Neural progenitor cell (in vitro differentiated cells): ENCODE measurements at regions not wholly inside any gene's neighbourhood (a gene's known extent, or its start where the extent isn't known, plus 50 kb on each side); places are given as distances from the start of the nearest gene placed in this dataset.

ENCODE experiments used
- DNase-seq: peaks from one replicate; pipeline ENCODE4 v3.0.0-alpha.2; 2016; ENCODE audit warnings: low spot score
- H2AFZ ChIP-seq: fragments of 200-600 bp; sonication (generic); replicated peaks from 2 replicates; pipeline ENCODE4 v1.6.1; 2016; ENCODE audit warnings: antibody characterized with exemption
- H3F3A ChIP-seq: fragments of 200-600 bp; sonication (generic); 2 replicates; pipeline ENCODE4 v1.6.1; 2016; ENCODE audit warnings: antibody characterized with exemption, low read depth
- H3K27ac ChIP-seq: fragments of 200-600 bp; sonication (generic); 2 replicates; pipeline ENCODE4 v1.5.1; 2016; ENCODE audit warnings: mild to moderate bottlenecking
- H3K27me3 ChIP-seq: fragments of 200-600 bp; sonication (generic); 2 replicates; pipeline ENCODE4 v1.6.1; 2016; ENCODE audit warnings: mild to moderate bottlenecking, moderate library complexity
- H3K36me3 ChIP-seq: fragments of 200-600 bp; sonication (generic); 2 replicates; pipeline ENCODE4 v1.5.1; 2016
- H3K4me1 ChIP-seq: fragments of 200-600 bp; sonication (generic); 2 replicates; pipeline ENCODE4 v1.6.1; 2016; ENCODE audit warnings: mixed run types
- H3K4me2 ChIP-seq: fragments of 200-600 bp; sonication (generic); 2 replicates; pipeline ENCODE4 v1.6.1; 2016
- H3K4me3 ChIP-seq: fragments of 200-600 bp; sonication (generic); 2 replicates; pipeline ENCODE4 v1.5.1; 2016
- H3K79me2 ChIP-seq: fragments of 200-600 bp; sonication (generic); 2 replicates; pipeline ENCODE4 v1.6.1; 2016; ENCODE audit warnings: low read depth
- H3K9ac ChIP-seq: fragments of 200-600 bp; sonication (generic); 2 replicates; pipeline ENCODE4 v1.6.1; 2016
- H3K9me3 ChIP-seq: fragments of 200-600 bp; sonication (generic); 2 replicates; pipeline ENCODE4 v1.5.1; 2016; ENCODE audit warnings: low read depth
- H4K20me1 ChIP-seq: fragments of 200-600 bp; sonication (generic); 2 replicates; pipeline ENCODE4 v1.6.1; 2016; ENCODE audit warnings: low read depth
- H3K27ac Mint-ChIP-seq: 3 replicates; pipeline ENCODE4 v1.8.0; 2021; ENCODE audit warnings: mixed read lengths
- H3K27me3 Mint-ChIP-seq: 2 replicates; pipeline ENCODE4 v1.8.0; 2022; ENCODE audit warnings: low read depth, mild to moderate bottlenecking, inconsistent platforms, moderate library complexity, mixed read lengths; ENCODE audit not compliant: insufficient read depth
- H3K36me3 Mint-ChIP-seq: 3 replicates; pipeline ENCODE4 v1.8.0; 2021; ENCODE audit warnings: mixed read lengths
- H3K4me1 Mint-ChIP-seq: 3 replicates; pipeline ENCODE4 v1.8.0; 2021; ENCODE audit warnings: mixed read lengths
- H3K4me3 Mint-ChIP-seq: 3 replicates; pipeline ENCODE4 v1.8.0; 2021; ENCODE audit warnings: mild to moderate bottlenecking, moderate library complexity, mixed read lengths
- H3K9me3 Mint-ChIP-seq: 3 replicates; pipeline ENCODE4 v1.8.0; 2020; ENCODE audit warnings: mixed read lengths
- EZH2 ChIP-seq: fragments of 200-600 bp; sonication (generic); IDR thresholded peaks from 2 replicates; pipeline ENCODE4 v1.6.1; 2017; ENCODE audit warnings: antibody characterized with exemption, mild to moderate bottlenecking, moderate library complexity
- EZH2phosphoT487 ChIP-seq: fragments of 200-600 bp; sonication (generic); IDR thresholded peaks from 2 replicates; pipeline ENCODE4 v1.6.1; 2017; ENCODE audit warnings: antibody characterized with exemption
- TF ChIP-seq, protein P1 (sequence below): fragments of 200-600 bp; sonication (generic); IDR thresholded peaks from 2 replicates; pipeline ENCODE4 v1.5.1; 2017; ENCODE audit warnings: antibody characterized with exemption, mild to moderate bottlenecking

DNA sequence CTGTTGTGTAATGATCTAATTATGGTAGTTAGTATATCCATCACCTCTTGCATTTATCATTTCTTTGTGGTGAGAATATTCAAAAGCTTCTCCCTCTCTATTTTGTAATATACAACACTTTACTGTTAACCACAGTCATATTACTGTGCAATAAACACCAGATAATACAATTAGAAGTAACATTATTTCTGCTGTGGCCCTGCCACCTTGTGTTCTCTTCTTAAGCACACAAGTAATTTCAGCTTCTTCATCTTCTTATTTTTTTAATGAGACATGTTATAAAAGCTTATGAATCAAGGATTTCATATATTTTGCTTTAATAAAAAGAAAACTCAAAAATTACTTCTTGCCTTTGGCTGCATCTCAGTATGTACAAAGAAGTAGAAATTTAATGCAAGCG lies 675.2 kb upstream of the INTU start:
- no peaks in the 10 kb centered on the region for H3K36me3 ChIP-seq
- no peaks in the 10 kb centered on the region for H3K9me3 ChIP-seq
- H3K4me1 ChIP-seq = peaks cover 5% of the 10 kb centered on the region
- Mint-ChIP-seq H3K27ac (no peak overlapping the region), H3K36me3 (no peaks in the 10 kb centered on the region), H3K4me3 (no peak overlapping the region), H3K9me3 (no peaks in the 10 kb centered on the region), H3K27me3 (no peaks in the 10 kb centered on the region), H3K4me1 (no peaks in the 10 kb centered on the region)
- no peak overlapping the region for H3K4me3 ChIP-seq
- H3K27me3 ChIP-seq = no peaks in the 10 kb centered on the region
- peak overlapping the region; percentile 61 for H2AFZ ChIP-seq
- no peak overlapping the region for H3K9ac ChIP-seq
- H3K79me2 ChIP-seq = no peaks in the 10 kb centered on the region
- DNase-seq = no peak
- no peak overlapping the region for H3K27ac ChIP-seq
- H3F3A ChIP-seq = no peaks in the 10 kb centered on the region
- H4K20me1 ChIP-seq = no peaks in the 10 kb centered on the region
- TF ChIP-seq EZH2 (no peak), EZH2phosphoT487 (no peak)
- TF ChIP-seq, protein P1, sequence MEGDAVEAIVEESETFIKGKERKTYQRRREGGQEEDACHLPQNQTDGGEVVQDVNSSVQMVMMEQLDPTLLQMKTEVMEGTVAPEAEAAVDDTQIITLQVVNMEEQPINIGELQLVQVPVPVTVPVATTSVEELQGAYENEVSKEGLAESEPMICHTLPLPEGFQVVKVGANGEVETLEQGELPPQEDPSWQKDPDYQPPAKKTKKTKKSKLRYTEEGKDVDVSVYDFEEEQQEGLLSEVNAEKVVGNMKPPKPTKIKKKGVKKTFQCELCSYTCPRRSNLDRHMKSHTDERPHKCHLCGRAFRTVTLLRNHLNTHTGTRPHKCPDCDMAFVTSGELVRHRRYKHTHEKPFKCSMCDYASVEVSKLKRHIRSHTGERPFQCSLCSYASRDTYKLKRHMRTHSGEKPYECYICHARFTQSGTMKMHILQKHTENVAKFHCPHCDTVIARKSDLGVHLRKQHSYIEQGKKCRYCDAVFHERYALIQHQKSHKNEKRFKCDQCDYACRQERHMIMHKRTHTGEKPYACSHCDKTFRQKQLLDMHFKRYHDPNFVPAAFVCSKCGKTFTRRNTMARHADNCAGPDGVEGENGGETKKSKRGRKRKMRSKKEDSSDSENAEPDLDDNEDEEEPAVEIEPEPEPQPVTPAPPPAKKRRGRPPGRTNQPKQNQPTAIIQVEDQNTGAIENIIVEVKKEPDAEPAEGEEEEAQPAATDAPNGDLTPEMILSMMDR = no peak
- H3K4me2 ChIP-seq = no peak overlapping the region

DNA sequence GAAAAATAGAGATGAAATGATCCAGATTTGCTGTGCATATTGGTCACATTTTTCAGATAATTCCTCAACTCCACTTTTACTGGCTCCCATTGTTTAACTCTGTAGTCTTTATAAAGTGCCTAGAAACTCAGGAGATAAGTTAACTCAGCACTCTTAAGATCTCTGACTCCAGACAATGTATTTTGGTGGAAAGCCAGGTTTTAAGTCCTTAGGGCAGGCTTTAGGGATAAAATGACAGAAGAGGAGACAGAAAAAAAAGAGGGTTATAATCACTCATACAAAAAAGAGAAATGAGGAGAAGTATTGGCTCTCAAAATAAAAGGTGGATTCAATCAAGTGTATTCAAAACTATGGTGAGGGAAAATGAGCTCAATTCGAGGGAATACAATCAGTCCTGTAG lies 674.8 kb upstream of the INTU start:
- no peak for DNase-seq
- TF ChIP-seq EZH2phosphoT487 (no peak), EZH2 (no peak)
- TF ChIP-seq, protein P1 = no peak
- H3K27ac Mint-ChIP-seq = no peak overlapping the region
- Histone ChIP-seq H3K9ac (no peak overlapping the region), H4K20me1 (no peaks in the 10 kb centered on the region), H3K4me1 (peaks cover 5% of the 10 kb centered on the region), H3K27me3 (no peaks in the 10 kb centered on the region), H3K4me2 (no peak overlapping the region), H3K27ac (no peak overlapping the region), H3K79me2 (no peaks in the 10 kb centered on the region), H3F3A (no peaks in the 10 kb centered on the region), H2AFZ (peak overlapping the region; percentile 61), H3K9me3 (no peaks in the 10 kb centered on the region), H3K36me3 (no peaks in the 10 kb centered on the region), H3K4me3 (no peak overlapping the region)
- H3K27me3 Mint-ChIP-seq = no peaks in the 10 kb centered on the region
- no peaks in the 10 kb centered on the region for H3K36me3 Mint-ChIP-seq
- no peaks in the 10 kb centered on the region for H3K9me3 Mint-ChIP-seq
- H3K4me1 Mint-ChIP-seq = no peaks in the 10 kb centered on the region
- H3K4me3 Mint-ChIP-seq = no peak overlapping the region

DNA sequence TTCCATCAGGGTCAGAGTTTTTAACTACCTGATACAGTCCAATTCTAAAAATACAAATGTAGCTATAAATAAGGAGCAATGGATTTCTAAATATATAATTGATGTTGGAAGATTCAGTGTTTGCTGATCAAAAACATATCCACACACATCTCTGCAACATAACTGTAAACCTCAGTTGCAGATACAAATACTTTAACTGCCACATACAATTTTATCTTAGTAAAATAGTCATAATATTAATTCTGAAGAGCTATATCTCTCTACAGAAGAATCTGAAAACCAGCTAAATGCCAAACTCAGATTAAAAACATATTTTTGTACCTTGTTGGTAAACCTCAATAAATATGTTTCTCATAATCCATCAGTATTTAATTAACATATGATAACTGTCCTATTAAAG lies 674.3 kb upstream of the INTU start:
- no peaks in the 10 kb centered on the region for H3K27me3 Mint-ChIP-seq
- no peak overlapping the region for H3K27ac Mint-ChIP-seq
- no peaks in the 10 kb centered on the region for H3K36me3 Mint-ChIP-seq
- no peak overlapping the region for H3K4me3 Mint-ChIP-seq
- no peaks in the 10 kb centered on the region for H3F3A ChIP-seq
- H2AFZ ChIP-seq = no peak overlapping the region
- no peaks in the 10 kb centered on the region for H4K20me1 ChIP-seq
- H3K4me2 ChIP-seq = no peak overlapping the region
- no peaks in the 10 kb centered on the region for H3K36me3 ChIP-seq
- H3K4me1 ChIP-seq = peaks cover 5% of the 10 kb centered on the region
- DNase-seq = no peak
- no peak overlapping the region for H3K9ac ChIP-seq
- H3K79me2 ChIP-seq = no peaks in the 10 kb centered on the region
- no peak overlapping the region for H3K4me3 ChIP-seq
- TF ChIP-seq EZH2phosphoT487 = no peak
- TF ChIP-seq, protein P1 = no peak
- no peak for TF ChIP-seq EZH2
- H3K27ac ChIP-seq = no peak overlapping the region
- no peaks in the 10 kb centered on the region for H3K9me3 Mint-ChIP-seq
- H3K27me3 ChIP-seq = no peaks in the 10 kb centered on the region
- no peaks in the 10 kb centered on the region for H3K4me1 Mint-ChIP-seq
- H3K9me3 ChIP-seq = no peaks in the 10 kb centered on the region
